ENCODE measurements at regions not wholly inside any gene's neighbourhood (a gene's known extent, or its start where the extent isn't known, plus 50 kb on each side); places are given as distances from the start of the nearest gene placed in this dataset.
A peak's percentile ranks its signal among the peaks of the same experiment; 100 is the strongest.

DNA sequence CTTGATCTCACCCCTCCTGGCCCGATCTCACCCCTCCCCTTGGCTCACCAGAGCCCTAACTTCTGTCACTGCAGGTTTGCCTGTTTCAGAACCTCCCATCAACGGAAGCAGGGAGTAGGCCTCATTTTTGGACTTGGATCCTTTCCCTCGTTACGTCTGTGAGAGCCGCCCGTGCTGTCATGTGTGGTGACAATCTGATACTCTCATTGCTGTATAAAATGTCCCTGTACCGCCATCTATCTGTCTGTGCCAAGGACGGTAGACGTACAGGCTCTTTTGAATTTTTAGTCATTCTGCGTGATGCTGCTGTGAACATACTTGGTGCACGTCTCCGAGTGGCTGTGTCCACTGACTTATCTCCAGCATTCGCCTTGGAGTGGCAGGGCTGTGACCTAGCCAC, 1163.1 kb downstream of the BRD1 start:
- no peak for DNase-seq

DNA sequence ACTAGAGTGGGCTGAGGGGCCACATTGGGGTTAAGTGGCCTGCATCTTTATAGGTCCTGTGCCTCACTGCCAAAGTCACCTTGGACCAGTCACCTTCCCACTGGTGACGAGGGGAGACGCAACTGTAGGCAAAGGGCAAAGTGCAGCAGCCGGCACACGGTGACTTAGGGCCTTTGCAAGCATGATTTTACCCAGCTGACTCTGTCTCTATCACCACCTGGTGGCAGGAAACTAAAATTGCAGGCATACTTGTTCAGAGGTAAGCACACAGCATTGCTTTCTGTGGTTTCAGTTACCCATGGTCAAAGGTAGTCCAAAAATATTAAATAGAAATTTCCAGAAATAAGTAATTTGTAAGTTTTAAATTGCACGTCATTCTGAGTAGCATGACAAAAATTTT, 1164.4 kb downstream of the BRD1 start:
- DNase-seq, result peak; percentile 54

DNA sequence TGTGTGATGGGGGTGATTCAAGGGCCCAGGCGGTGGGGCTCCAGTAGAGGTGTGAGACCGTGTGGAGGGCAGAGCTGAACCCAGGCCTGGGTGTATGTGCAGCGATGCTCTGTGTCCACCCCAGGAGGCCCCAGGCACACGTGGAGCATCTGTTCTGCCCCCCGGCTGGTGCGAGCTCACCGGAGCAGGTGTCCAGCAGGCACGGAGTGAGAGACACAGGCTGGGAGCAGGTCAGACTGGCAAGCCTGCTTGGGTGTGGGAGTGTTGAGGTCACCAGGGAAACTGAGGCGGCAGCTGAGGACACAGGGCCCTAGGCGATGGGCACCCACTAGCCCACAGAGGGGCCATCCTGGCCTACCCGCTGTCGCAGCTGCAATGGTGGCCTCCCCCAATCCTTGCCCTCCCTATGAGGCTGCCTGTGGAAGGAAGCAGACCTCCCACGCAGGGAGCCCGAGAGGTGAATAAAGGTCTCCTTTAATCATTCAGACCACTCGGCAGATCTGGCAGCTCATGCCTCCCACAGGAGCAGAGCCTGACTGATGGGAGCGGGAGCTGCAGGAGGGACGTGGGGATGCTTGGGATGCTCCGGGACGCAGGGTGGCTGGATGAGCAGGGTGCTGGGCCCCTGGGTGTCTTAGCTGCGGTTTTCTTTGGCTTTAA, 1165.1 kb downstream of the BRD1 start:
- DNase-seq, result no peak

DNA sequence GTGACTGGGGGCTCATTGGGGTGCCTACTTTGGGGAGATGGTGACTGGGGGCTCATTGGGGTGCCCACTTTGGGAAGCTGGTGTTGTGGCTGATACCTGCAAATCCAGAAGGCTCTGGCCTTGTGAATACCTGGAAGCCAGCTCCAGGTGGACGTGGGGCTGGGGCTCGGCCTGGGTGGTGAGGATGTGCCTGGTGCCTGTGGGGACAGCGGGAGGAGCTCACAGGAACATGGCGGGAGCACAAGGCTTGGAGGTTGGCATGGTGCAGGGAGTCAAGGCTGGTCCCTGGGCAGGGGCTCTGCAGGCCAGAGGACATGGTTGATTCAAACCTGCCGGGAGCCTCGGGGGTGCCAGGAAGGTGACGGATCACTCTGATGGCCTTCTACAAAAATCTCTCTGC, 1165.7 kb downstream of the BRD1 start:
- DNase-seq, result no peak

DNA sequence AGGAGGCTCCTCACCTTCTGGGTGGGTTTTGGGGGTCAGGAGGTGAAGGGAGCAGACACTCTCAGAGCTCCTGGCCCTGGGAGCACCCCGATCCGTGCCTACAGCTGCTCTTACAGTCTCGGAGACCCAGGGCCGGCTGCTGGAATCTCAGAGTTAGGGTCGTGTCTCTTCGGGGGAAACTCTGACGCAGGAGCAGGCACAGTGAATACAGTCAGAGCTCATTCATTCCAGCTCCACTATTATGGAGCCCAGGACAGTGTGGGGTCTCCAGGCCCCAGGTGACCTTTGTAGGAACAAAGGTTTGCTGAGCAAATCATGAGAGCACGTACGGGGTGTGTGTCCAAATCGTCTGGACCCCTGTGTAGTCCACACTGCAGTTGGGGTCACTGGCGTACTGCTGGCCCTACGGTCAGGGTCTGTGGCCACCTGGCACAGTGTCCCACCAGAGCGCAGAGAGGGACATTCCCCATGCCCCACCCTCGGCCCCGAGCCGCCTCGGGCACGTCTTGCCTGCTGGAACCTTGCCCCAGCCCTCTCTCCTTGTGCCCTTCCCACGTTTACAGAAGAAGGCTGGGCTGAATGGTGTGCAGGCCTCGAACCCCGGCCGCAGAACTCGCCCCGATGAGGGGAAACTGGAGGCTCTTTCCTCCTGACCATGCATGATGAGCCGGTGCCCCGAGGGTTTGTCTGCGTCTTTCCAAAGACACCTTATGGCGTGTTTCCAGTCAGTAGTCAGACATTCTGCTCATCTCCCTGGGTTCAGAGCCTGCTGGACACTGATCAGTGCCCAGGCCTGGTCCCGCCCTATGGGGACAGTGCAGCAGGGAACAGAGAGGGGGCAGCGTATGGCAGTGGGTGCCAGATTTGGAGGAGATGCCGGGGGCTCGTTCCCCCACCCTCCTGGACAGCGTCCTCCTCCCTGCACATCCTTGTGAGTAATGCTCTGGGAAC, 1166.6 kb downstream of the BRD1 start:
- no peak for DNase-seq

DNA sequence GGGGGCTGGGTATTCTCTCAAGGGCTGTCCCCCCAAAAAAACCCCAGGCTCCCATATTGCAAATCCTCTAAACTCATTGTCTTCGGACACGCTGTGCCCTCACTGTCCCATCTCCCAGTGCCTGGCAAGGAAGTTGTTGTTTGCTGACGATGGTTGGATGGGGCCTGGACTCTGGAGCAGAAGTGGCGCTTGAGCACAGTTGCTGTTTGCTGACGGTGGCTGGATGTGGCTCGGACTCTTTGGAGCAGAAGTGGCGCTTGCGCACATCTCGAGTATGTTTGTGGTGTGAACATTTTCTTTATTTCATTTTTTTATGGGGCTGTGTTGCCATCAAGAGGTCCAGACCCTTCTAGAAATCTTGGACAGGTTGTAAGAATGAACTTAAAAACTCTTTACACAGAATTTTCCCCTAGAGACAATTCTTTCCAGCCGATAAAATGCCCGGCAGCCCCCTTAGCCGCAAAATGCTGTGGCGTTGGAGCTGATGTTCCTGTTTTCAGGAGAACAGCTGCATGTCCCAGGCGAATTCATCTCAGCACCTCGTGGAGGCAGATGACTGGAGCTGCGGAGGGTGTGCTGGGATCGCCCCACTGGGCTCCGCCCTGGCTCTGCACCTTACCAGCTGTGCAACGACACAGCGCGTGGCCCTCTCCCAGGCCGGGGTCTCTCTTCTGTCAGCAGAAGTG, 1167.4 kb downstream of the BRD1 start:
- no peak for DNase-seq

DNA sequence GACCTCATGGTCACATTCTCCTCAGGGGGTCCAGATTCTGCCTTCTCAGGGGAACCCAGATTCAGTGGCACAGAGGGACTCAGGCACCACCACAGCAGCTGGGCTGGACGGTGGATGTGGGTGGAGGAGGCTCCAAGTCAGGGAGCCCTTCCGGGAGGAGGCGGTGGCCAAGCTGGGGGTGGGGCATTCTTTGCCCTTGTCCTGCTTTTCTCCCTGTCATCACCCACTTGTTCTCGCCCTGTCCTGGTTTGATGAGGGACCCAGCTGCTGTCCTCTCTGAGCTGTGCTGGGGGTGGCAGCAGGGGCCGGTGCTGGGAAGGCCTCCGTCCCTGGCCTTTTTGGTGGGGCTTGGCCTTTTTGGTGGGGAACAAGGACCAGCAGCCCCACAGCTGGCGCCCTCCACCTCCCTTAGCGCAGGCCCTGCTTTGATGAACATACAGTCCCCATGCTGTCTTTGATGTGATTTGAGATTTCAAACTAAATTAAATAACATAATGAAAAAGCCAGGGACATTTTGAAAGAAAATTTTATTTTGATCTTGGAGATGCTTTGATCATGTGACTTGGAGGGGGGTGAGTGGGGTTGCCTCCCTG, 1168.2 kb downstream of the BRD1 start:
- DNase-seq, result no peak

DNA sequence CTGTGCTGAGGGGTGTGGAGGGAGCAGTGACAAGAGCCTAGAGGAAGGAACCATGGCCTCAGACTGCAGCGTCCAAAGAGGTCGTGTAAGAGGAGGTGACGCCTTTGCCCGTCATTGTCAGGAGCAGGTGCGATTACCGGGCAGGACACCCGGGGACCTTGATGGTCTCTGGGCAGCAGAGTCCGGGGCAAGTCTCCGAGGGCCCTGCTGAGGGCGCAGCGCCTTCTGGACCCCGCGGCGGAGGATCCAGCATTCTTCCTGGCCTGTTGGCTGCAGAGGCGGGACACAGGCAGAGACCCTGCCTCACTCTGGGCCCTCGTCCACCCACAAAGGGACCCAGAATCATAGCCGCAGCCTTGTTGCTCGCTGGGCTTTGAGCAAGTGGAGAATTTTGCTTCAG, 1168.8 kb downstream of the BRD1 start:
- DNase-seq, result no peak

DNA sequence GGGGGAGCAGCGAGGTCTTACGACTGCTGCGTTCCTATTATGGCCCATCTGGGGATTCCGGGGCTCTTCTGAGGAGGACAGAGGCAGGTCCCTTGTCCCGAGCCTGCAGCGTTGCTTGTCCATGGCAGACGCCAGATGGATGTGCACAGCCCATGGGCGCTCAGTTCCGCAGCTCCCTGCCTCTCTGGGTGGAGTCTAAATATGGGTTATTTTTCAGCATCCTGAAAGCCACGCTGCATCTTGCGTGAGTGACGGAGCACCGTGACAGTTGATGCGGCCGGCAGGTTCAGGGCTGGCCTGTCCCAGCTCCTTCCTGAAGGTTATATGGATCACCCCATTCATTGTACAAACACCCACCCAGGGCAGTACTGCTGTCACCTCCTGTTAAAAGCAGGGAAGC, 1169.4 kb downstream of the BRD1 start:
- DNase-seq, result no peak

DNA sequence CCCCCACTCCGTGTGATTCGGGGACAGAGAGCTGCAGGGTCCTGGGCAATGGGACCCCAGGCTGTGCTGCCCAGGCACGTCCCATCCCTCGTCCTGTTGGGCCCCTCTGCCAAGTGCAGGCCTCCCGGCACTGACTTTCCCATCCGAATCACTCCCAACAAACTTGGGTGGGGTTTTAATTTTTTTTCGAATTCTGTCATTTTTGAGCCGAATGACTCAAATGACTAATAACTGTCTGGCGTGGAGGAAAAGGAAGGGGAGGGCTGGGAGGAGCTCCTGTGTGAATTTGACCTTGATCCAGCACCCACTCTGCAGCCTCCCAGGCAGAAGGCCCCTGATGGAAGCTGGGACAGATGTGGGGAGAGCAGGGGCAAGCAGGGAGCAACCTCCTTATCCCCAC, 1173.2 kb downstream of the BRD1 start:
- no peak for DNase-seq

DNA sequence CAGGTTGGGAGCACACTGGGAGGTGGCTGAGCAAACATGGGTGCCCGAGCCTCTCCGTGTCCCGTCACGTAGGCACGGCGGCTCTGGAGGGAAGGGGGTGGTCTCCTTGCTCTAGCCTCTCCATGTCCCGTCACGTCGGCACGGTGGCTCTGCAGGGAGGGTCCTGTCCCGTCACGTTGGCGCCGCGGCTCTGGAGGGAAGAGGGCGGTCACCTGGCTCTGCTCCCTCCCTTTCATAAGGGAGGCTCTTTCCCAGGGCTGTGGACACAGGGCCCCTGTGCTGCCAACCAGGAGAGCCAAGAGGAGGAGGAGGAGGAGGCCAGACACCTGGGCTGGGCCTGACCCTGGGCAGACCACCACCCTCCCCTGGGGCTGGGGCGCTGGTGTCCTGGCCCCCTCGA, 1173.7 kb downstream of the BRD1 start:
- no peak for DNase-seq

DNA sequence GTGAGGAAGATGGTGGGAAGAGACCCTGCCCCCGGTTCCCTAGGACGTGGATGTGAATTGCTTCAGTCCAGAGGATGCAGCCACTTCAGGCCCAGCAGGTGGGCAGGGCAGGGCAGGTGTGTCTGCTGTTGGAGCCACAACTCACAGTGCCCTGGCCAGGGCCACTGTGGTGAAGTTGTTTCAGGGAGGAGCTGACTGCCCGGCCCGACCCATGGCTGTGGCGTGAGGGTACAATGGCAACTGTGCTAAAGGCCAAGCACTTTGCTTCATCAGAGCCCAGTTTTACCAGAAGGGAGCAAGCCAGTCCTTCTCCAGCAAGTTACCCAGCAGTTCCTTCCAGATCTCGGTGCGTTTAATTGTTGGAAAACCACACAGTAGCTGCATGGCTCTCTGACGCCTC, 1174.4 kb downstream of the BRD1 start:
- no peak for DNase-seq

DNA sequence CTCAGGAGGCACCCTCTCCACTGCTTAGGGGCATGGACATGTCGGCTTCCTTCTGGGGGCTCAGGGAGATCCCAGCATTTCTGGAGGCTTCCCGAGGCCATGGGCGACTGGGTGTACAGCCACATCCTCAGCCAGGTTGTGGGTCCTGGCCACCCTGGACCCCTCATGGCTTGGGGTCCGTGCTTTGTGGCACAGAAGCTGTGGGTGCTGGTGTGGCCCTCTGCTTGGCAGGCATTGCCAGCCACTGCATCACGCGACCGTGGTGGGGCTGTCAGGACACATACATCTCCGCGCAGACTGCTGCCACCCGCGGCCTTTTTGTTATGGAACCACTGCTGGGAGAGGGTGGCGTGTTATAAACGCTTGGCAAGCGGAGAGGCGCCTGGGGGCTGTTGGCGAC, 1174.9 kb downstream of the BRD1 start:
- no peak for DNase-seq

DNA sequence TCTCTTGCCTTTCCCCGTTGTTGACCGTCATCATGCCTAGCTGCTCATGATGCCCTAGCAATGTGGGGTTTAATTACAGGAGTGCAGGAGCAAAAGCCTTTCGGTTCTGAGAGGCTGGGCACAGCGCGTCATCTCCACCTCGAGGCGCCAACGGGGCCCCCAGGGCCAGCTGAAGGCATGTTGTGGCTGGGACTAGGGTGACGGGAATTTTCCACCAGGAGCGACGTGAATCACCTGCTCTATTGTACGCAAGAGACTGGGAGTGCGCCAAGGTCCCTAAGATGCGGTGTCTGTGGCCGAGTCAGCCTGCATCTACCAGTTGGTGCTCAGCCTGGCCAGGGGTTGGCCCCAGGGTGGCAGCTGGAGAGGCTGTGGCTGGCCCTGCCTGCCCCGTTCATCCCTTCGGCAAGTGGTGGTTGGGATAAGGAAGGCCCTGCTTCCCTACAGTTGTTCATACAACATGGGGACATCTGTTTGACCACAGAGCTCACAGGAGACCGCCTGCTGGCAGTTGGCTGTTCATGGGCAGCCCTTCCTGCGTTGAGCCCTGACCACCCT, 1175.6 kb downstream of the BRD1 start:
- DNase-seq, result no peak

DNA sequence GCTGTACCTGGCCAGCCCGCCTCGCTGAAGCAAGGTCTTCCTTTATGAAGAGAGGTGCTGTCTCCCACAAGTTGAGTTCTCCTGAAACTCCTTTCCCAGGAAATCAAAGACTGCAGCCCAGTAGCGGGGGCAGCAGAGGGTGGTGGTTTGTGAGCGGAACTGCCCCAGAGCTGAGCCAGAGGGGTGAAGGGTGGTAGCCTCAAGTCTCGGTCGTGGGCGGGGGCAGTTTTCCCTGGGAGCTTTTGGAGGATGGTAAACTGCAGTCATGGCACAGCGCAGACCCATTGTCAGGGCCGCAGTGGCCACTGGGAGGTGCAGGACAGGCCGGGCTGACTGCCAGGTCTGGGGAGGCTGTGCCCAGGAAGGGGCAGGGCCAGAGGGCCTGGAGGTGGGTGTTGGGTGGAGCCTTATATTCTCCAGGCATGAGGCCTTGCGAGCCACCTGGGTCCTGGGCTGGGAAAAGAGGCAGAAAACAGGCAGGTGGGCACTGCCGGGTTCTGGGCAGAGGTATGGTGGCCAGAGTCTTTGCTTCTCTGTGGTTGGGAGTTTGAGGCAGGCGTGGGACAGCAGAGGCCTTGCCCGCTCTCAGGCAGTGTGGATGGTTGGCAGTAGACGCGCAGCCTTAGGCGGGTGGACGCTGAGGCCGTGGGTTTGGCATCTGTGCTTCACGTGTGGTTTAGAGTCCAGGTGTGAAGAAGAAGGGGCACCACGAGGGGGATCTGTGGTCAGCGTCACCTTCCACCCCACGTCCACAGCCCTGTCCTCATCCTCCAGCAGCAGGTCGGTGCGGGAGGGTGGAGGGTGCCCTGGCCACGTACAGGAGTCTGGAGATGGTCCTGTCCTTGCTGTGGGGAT, 1176.4 kb downstream of the BRD1 start:
- no peak for DNase-seq

DNA sequence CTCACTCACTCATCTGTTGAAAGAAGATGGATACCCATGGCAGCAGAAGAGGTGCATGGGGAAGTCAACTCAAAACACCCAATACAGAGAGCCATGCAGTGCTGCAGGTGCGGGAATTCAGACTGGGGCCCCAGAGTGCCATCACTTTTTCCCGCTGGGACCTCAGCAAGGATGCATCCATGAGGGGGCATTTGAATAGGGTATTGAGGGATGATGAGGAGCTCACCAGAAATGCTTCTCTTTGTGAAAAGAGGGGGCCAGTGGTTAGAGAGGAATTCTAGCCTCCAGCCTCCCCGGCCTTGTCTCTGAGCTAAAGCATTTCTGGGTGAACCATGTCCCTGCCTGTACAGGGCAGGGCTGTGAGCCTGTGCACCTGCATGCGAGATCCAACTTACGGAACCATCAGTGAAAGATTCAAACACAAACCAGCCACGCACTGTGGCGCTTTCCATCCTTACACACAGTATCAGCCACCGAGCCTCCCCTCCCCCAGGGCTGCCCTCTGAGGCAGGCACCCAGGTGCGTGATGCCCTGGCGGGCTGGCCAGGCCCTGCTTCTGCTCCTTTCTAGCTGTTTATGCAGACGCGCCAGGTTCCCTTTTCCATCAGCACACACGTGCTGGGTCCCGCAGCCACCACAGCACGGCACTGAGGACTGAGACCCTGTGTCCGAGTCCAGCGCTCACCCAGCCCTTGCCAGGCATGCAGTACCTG, 1177.2 kb downstream of the BRD1 start:
- DNase-seq, result no peak

DNA sequence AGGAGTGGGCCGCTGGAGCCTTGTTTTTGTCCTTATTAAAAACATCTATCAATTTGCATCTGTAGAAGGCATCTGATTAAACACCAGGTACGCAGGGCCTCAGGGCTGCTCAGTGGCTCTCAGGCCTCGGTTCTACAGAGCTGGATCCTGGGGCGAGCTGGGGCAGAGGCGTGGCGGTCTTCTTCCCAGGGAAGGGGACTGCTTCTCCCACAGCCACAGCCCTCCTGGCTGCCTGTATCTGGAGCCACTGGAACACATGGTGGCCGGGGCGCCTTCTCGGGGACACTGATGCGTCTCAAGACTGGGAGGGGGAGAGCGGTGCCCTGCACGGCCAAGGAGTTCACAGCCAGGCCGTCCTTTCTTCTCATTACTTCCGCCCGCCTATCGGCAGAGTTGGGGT, 1178.2 kb downstream of the BRD1 start:
- DNase-seq, result no peak

DNA sequence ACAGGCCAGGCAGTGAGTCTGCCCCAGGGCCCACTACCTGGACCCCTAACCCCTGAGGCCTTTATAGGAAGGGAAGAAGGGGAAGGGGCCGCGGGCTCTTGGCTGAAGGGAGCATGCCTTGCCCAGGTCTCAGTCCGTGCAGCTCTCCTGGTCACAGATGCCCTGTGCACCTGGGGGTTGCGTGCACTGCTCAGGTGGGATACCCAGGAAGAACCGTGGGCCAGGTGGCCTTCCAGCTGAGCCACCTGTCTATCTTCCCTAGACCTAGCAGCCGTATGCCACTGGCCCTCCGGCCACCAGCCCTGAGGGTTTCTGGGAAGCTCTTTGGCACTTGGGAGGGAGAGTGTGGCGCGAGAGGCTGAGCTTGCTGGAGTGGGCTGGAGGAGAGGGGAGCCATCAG, 1178.6 kb downstream of the BRD1 start:
- DNase-seq, result no peak

DNA sequence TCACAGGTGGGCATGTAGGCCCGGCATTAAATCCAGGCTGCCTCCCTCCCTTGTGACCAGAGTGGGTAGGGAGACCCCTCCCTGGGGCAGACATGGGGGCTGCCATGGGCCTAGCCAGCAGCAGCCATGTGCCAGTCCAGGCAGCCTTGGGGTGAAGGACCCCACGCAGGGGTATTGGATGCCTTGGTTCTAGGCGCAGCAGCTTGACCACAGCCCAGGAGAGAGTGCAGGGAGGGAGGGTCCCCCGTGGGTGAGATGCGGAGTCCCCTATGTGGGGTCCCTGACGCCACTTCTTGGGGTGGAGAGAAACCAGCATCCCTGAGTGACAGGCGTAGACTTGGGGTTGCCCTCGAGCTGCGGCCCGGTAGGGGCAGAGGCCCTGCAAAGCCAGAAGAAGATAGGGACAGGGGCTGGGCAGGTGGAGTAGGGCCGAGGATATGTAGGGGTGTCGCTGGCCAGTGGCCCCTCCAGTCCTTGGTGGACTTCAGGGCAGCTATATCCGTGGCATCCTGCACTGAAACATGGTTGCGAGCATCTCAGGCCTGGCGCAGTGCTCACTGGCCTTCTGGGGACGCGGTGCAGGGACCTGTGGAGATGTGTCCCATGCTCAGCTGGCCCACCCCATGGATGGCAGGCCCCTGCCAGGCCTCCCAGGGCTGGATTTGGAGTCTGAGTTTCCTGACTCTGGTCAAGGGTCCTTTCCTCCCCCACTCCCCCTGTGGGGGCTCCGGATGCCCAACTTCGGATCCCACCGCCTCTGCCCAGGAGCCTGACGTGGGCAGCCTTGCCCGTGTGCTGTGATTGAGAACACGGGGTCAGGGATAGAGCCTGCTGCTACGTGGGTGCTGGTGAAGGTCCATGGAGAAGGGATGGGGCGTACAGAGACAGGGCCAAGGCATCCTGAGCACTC, 1179.8 kb downstream of the BRD1 start:
- no peak for DNase-seq

DNA sequence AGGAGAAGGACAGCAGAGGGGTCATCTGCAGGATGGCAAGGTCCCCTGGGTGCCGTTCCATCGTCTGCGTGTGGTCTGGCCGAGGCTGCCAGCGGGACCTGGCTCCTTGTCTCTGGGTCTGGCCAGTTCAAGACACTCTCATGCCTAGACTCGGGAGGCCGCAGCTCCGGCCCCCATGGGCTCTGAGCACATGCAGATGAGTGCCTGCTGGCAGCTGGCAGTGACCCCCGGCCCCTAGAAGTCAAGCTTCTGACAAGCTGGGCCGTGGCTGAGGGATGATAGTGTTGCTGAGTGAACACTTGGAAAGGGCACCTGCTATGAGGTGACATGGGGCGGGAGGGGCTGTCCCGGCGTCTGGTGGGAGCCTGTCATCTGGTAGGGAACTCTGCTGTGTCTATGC, 1180.6 kb downstream of the BRD1 start:
- DNase-seq, result no peak

All from hematopoietic multipotent progenitor cell treated with erythropoietin and hydrocortisone succinate and interleukin-3 and kit ligand, for 4 days (in vitro differentiated cells).